ENCODE measurements at regions not wholly inside any gene's neighbourhood (a gene's known extent, or its start where the extent isn't known, plus 50 kb on each side); places are given as distances from the start of the nearest gene placed in this dataset.

DNA sequence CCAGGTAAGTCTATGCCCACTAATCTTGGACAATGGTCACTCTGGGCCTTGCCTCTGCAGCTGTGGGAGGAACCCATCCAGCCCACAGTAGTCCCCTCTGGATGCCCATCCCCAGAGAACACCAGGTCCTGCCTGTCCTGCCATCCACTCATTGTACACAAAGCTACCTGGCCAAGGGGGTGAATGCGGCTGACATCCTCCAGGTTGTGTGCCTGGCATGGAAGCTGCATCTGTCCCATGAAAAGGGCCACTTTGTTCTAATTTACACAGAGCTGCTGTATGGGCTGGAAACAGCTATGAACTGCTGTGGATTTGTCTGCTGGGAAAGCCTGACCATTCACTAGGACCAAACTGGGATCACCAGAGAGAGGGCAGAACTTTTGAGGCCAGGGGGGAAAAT, 324.8 kb downstream of the LRFN2 start:
- H3K4me1 Mint-ChIP-seq (ENCODE audit: low read depth, unreplicated experiment) = peaks cover 3% of the 10 kb centered on the region
- Histone ChIP-seq H3K36me3 (ENCODE audit: insufficient read depth, low read length) (no peaks in the 10 kb centered on the region), H3K4me2 (ENCODE audit: low read length) (no peak overlapping the region), H2AFZ (ENCODE audit: low read depth, low read length) (no peak overlapping the region), H3K4me3 (ENCODE audit: insufficient read depth, low read depth, low read length) (no peak overlapping the region), H3K27ac (ENCODE audit: low read depth, low read length) (no peak overlapping the region), H3K4me1 (ENCODE audit: insufficient read depth, low read length) (no peaks in the 10 kb centered on the region), H3K9me3 (ENCODE audit: insufficient read depth, low read depth, low read length) (peaks cover 5% of the 10 kb centered on the region), H4K20me1 (ENCODE audit: insufficient read depth, low read length) (no peaks in the 10 kb centered on the region), H3K9ac (ENCODE audit: low read length) (no peak overlapping the region), H3K27me3 (ENCODE audit: insufficient read depth, low read length) (no peaks in the 10 kb centered on the region), H3K79me2 (ENCODE audit: insufficient read depth, low read length) (no peaks in the 10 kb centered on the region)
- peaks cover 3% of the 10 kb centered on the region for H3K9me3 Mint-ChIP-seq (ENCODE audit: unreplicated experiment)
- no peaks in the 10 kb centered on the region for H3K36me3 Mint-ChIP-seq (ENCODE audit: low read depth, unreplicated experiment)
- no peak overlapping the region for H3K4me3 Mint-ChIP-seq (ENCODE audit: unreplicated experiment)
- FAIRE-seq = no peak
- no peak for TF ChIP-seq EZH2 (IDR thresholded peaks at IDR 0.05; ENCODE audit: insufficient read depth, low read length)
- TF ChIP-seq CTCF (IDR thresholded peaks at IDR 0.05; ENCODE audit: insufficient read depth, low read depth, low read length) = no peak
- no peak overlapping the region for H3K27ac Mint-ChIP-seq (ENCODE audit: unreplicated experiment)
- DNase-seq (ENCODE audit: low read depth) = no peak
- H3K27me3 Mint-ChIP-seq (ENCODE audit: low read depth, unreplicated experiment) = peaks cover 24% of the 10 kb centered on the region

GRCh38 chr6:40258531-40258930, 324.3 kb upstream of the MOCS1 start:
- no peaks in the 10 kb centered on the region for H3K79me2 ChIP-seq (ENCODE audit: insufficient read depth, low read length)
- H3K36me3 ChIP-seq (ENCODE audit: insufficient read depth, low read length) = no peaks in the 10 kb centered on the region
- no peak overlapping the region for H3K4me2 ChIP-seq (ENCODE audit: low read length)
- no peak for DNase-seq (ENCODE audit: low read depth)
- H3K27ac Mint-ChIP-seq (ENCODE audit: unreplicated experiment) = no peak overlapping the region
- H3K4me3 Mint-ChIP-seq (ENCODE audit: unreplicated experiment) = no peak overlapping the region
- no peak for FAIRE-seq
- no peaks in the 10 kb centered on the region for H3K9me3 Mint-ChIP-seq (ENCODE audit: unreplicated experiment)
- peaks cover 23% of the 10 kb centered on the region for H3K27me3 Mint-ChIP-seq (ENCODE audit: low read depth, unreplicated experiment)
- H4K20me1 ChIP-seq (ENCODE audit: insufficient read depth, low read length) = no peaks in the 10 kb centered on the region
- peaks cover 5% of the 10 kb centered on the region for H3K9me3 ChIP-seq (ENCODE audit: insufficient read depth, low read depth, low read length)
- H3K4me1 ChIP-seq (ENCODE audit: insufficient read depth, low read length) = no peaks in the 10 kb centered on the region
- no peak overlapping the region for H3K27ac ChIP-seq (ENCODE audit: low read depth, low read length)
- no peak overlapping the region for H3K4me3 ChIP-seq (ENCODE audit: insufficient read depth, low read depth, low read length)
- no peaks in the 10 kb centered on the region for H3K36me3 Mint-ChIP-seq (ENCODE audit: low read depth, unreplicated experiment)
- no peaks in the 10 kb centered on the region for H3K4me1 Mint-ChIP-seq (ENCODE audit: low read depth, unreplicated experiment)
- no peak overlapping the region for H2AFZ ChIP-seq (ENCODE audit: low read depth, low read length)
- TF ChIP-seq CTCF (IDR thresholded peaks at IDR 0.05; ENCODE audit: insufficient read depth, low read depth, low read length) = no peak
- TF ChIP-seq EZH2 (IDR thresholded peaks at IDR 0.05; ENCODE audit: insufficient read depth, low read length) = no peak
- no peak overlapping the region for H3K9ac ChIP-seq (ENCODE audit: low read length)
- no peaks in the 10 kb centered on the region for H3K27me3 ChIP-seq (ENCODE audit: insufficient read depth, low read length)

DNA sequence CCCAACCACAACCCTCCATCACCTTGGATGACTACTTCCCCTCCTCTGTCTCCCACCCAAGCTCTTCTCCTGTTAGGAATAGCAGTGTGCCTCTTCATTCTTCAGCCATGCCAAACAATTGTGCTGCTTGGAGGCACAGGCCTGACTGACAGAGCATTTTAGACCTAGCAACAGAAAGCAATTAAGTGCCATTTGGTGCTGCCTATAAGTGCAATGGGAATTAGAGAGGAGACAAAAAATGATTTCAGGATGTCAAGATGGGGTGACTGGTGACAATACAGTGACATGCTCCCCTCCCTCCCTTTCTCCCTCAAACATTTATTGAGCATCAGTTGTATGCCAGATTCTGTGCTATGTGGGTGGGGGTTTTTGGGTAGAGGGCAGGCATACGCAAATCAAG, 322.6 kb upstream of the MOCS1 start:
- no peak overlapping the region for H3K4me3 ChIP-seq (ENCODE audit: insufficient read depth, low read depth, low read length)
- no peaks in the 10 kb centered on the region for H3K36me3 Mint-ChIP-seq (ENCODE audit: low read depth, unreplicated experiment)
- H3K27ac Mint-ChIP-seq (ENCODE audit: unreplicated experiment) = no peak overlapping the region
- H2AFZ ChIP-seq (ENCODE audit: low read depth, low read length) = no peak overlapping the region
- H3K9ac ChIP-seq (ENCODE audit: low read length) = no peak overlapping the region
- no peaks in the 10 kb centered on the region for H3K4me1 ChIP-seq (ENCODE audit: insufficient read depth, low read length)
- H3K9me3 Mint-ChIP-seq (ENCODE audit: unreplicated experiment) = no peaks in the 10 kb centered on the region
- TF ChIP-seq CTCF (IDR thresholded peaks at IDR 0.05; ENCODE audit: insufficient read depth, low read depth, low read length) (no peak), EZH2 (IDR thresholded peaks at IDR 0.05; ENCODE audit: insufficient read depth, low read length) (no peak)
- H3K4me3 Mint-ChIP-seq (ENCODE audit: unreplicated experiment) = no peak overlapping the region
- H3K4me2 ChIP-seq (ENCODE audit: low read length) = no peak overlapping the region
- peaks cover 3% of the 10 kb centered on the region for H3K9me3 ChIP-seq (ENCODE audit: insufficient read depth, low read depth, low read length)
- no peaks in the 10 kb centered on the region for H4K20me1 ChIP-seq (ENCODE audit: insufficient read depth, low read length)
- no peaks in the 10 kb centered on the region for H3K79me2 ChIP-seq (ENCODE audit: insufficient read depth, low read length)
- no peaks in the 10 kb centered on the region for H3K4me1 Mint-ChIP-seq (ENCODE audit: low read depth, unreplicated experiment)
- H3K27me3 ChIP-seq (ENCODE audit: insufficient read depth, low read length) = no peaks in the 10 kb centered on the region
- no peaks in the 10 kb centered on the region for H3K36me3 ChIP-seq (ENCODE audit: insufficient read depth, low read length)
- FAIRE-seq (no peak), DNase-seq (ENCODE audit: low read depth) (no peak)
- no peak overlapping the region for H3K27ac ChIP-seq (ENCODE audit: low read depth, low read length)
- H3K27me3 Mint-ChIP-seq (ENCODE audit: low read depth, unreplicated experiment) = peaks cover 24% of the 10 kb centered on the region

Measured in astrocyte (in vitro differentiated cells and primary cell).